Esophagus muscularis mucosa (tissue), 4 donors: ENCODE measurements at regions not wholly inside any gene's neighbourhood (a gene's known extent, or its start where the extent isn't known, plus 50 kb on each side); places are given as distances from the start of the nearest gene placed in this dataset.

ENCODE experiments used
- EP300 ChIP-seq: sonication (generic); formaldehyde crosslinking; IDR thresholded peaks from one replicate; pipeline ENCODE4 v1.6.1; 2017; ENCODE audit warnings: antibody characterized with exemption
- POLR2A ChIP-seq: fragments of 450-650 bp; IDR thresholded peaks from one replicate; pipeline ENCODE4 v1.6.1; 2017; ENCODE audit warnings: antibody characterized with exemption, moderate library complexity, mild to moderate bottlenecking, low read depth
- POLR2AphosphoS5 ChIP-seq, 2 donors: sonication (generic); formaldehyde crosslinking; IDR thresholded peaks; one replicate each; pipeline ENCODE4 v1.6.1; 2017; ENCODE audit warnings: antibody characterized with exemption in 2 of 2
- TF ChIP-seq, protein P1 (sequence below), 3 experiments: fragments of 200-600 bp in 2 of 3; fragments of 450-650 bp in 1 of 3; sonication (generic) in 2 of 3; IDR thresholded peaks; one replicate each; pipeline ENCODE4 v1.5.1; 2017 to 2019; ENCODE audit warnings: antibody characterized with exemption in 3 of 3, mild to moderate bottlenecking in 2 of 3, moderate library complexity in 1 of 3

DNA sequence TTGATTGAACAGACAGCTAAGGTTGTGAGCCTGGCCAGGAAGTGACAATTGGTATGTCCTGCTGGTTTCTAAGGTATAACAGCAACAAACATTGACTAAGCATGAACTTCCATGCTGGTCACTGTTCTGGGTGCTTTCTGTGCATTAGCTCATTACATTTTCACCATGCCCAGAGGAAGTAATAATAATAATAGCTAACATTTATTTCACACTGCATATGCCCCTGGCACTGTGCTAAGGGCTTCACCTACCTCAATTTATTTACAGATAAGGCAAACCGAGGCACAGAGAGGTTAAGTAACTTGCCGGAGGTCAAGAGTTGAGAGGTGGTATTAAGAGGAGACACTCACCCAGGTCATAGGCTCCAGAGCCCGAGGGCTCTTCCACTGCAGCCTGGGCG is 113.6 kb downstream of the PDCL3 start:
- TF ChIP-seq POLR2A: no peak
- no peak for TF ChIP-seq POLR2AphosphoS5 (IDR thresholded peaks at IDR 0.05)
- TF ChIP-seq, protein P1, sequence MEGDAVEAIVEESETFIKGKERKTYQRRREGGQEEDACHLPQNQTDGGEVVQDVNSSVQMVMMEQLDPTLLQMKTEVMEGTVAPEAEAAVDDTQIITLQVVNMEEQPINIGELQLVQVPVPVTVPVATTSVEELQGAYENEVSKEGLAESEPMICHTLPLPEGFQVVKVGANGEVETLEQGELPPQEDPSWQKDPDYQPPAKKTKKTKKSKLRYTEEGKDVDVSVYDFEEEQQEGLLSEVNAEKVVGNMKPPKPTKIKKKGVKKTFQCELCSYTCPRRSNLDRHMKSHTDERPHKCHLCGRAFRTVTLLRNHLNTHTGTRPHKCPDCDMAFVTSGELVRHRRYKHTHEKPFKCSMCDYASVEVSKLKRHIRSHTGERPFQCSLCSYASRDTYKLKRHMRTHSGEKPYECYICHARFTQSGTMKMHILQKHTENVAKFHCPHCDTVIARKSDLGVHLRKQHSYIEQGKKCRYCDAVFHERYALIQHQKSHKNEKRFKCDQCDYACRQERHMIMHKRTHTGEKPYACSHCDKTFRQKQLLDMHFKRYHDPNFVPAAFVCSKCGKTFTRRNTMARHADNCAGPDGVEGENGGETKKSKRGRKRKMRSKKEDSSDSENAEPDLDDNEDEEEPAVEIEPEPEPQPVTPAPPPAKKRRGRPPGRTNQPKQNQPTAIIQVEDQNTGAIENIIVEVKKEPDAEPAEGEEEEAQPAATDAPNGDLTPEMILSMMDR (IDR thresholded peaks at IDR 0.05): no peak
- no peak for TF ChIP-seq EP300
